GM18909 (cell line): ENCODE measurements at regions not wholly inside any gene's neighbourhood (a gene's known extent, or its start where the extent isn't known, plus 50 kb on each side); places are given as distances from the start of the nearest gene placed in this dataset.
"Not testable (repeated sequence)": the region's sequence is repeated elsewhere in the genome, so short reads cannot be mapped to it uniquely, and the experiment has no call there.

Source experiments
- ATAC-seq: cut with Tn5 transposase; IDR thresholded peaks from one replicate; pipeline ENCODE4 v1.9.1; 2021; ENCODE audit warnings: mild to moderate bottlenecking; ENCODE audit not compliant: unreplicated experiment, poor library complexity

DNA sequence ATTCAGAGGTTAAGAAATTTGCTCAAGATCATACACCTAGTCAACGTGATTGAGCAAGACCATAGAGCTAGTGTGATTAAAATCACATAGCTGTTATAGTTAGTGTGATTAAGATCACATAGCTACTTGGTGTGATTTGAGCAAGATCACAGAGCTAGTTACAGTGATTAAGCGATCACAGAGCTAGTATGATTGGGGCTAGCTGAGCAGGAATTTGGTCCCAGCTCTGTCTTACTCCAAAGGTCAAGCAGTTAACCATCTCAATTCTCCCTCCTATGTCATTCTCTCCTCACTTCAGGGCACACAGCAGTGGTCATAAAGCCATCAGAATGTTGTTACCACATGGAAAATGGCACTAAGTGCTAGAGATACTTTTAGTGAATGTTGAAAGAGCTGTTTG lies 158.2 kb downstream of the SPTSSA start:
- no peak for ATAC-seq

- ATAC-seq = no peak
These were observed 159.4 kb downstream of the SPTSSA start for GRCh38 chr14:34302654-34303053.

- no peak for ATAC-seq
These were observed 160.9 kb downstream of the SPTSSA start for GRCh38 chr14:34300882-34301734.

DNA sequence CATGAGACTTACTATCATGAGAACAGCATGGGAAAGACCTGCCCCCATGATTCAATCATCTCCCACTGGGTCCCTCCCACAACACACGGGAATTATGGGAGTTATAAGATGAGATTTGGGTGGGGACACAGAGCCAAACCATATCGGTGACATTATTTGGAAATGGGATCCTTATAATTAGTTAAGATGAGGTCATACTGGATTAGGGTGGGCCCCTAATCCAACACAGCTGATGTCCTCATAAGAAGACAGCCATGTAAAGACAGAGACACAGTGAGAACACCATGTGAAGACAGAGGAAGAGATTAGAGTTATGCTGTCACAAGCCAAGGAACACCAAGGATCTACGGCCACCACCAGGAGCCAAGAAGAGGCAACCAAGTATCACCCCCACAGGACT lies 161.7 kb downstream of the SPTSSA start:
- no peak for ATAC-seq

GRCh38 chr14:34299360-34299759 lies 162.7 kb downstream of the SPTSSA start:
- no peak for ATAC-seq

GRCh38 chr14:34297786-34298520 lies 164.1 kb downstream of the SPTSSA start:
- ATAC-seq = no peak

DNA sequence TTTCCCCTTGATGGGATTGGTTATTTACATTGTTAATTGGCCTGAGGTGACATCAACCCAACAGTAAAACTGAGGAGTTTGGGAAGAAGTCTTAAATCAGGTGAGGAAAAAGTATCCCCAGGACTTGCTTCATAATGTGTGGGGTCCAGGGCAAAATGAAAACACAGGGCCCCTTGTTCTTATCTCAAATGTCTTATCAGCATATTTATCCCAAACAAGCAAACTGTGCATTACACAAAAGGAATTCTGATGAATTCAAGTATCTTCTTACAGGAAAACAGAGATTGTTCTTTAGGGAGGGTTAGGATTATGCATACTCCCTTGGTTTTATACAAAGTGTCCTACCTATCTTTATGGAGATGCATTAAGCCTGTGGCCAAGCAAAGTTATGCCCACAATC lies 178.4 kb downstream of the SPTSSA start:
- no peak for ATAC-seq

DNA sequence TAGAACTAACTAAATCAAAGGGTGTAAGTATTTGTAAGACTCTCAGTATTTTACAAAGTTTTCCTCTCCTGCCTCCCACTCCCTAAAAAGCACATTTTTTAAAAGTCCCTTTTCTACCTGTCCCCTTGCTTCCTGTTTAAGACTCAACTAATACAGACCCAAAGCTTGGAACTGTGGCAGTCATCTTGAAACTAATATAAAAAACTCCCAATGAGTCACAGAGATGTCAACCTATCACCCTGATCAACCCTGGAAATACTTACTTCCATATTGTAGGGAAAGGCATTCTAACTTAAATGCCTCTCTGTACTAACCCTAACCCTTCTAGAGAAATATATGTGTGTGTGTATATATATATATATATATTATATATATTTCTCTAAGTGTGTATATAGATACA lies 184.8 kb downstream of the SPTSSA start:
- ATAC-seq = no peak

- ATAC-seq = no peak
These were observed 186.5 kb downstream of the SPTSSA start for GRCh38 chr14:34275530-34275929.

DNA sequence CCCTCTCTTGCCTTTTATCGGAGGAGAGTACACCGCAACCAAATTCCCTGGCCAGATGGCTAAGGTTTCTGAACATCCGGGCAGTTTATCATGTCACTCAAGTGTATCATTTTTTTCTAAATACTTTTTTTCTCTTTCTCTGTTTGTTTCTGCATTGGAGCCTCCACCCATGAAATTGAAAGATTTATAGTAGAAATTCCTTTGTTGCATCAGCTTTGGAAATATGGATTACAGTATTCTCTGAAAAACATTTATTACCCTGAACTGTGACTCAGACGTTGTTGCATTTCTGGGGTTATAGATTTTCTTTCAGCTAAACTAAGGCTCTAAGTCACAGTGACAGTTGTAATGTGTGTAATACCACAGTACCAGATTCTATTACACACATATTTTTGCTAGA lies 187.0 kb downstream of the SPTSSA start:
- ATAC-seq = no peak

- not testable (repeated sequence) for ATAC-seq
These were observed 188.3 kb downstream of the SPTSSA start for GRCh38 chr14:34273716-34274115.

- ATAC-seq = no peak
These were observed 191.7 kb downstream of the SPTSSA start for GRCh38 chr14:34270361-34270760.

- ATAC-seq = no peak
These were observed 195.7 kb downstream of the SPTSSA start for GRCh38 chr14:34266344-34266743.

DNA sequence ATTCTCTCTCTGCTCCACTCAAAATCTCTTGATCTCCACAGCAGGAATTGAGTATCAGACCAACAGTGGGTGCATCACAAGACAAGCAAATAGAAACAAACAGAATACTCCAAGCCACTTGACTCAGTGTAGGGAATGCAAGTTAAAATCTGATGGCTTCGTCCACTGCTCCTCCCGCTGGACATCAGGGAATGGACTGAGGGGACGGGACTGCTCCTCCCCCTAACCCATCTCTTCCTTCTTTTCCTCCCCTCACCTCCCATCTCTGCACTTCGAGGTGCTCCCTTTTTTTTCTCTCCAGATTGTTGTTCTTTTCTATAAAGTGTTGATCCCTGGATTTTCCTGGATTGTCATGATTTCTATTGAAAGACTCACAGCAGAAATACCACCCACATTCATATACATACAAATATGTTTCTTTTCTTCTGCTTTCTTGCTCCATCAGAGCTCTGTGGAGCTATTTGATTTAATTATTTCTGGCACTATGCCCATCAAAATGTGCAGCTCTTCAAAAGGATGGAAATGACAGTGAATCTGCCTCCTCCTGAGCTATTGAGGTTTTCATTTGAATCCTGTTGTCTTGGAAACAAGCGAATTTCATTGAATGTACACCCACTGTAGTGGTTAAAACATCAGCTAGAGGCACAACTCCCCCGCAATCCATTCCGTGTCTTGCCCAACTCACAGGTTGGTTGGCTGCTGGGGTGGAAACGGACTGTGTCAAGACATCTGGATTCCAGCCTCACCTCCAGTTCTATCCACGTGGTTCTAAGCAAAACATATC lies 199.7 kb downstream of the SPTSSA start:
- no peak for ATAC-seq

DNA sequence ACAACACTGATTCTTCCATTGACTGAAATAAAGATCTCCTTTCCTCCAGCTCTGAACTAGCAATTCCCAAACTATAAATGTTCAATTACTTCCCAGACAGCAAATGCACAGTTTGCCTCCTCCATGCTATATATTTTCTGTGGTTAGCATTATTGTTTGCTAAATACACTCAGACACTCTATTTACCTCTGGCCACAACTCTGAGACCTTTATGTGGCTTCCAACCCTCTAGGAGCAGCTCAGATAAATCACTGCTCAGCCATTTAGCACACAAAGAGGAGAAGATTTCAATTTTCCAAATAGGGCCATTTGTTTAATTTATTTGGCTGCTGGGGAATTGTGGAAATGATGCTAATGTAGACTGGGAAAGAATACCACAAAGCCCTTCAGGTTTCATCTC lies 202.0 kb downstream of the SPTSSA start:
- ATAC-seq = no peak

- no peak for ATAC-seq
These were observed 203.7 kb downstream of the SPTSSA start for GRCh38 chr14:34258318-34258717.

DNA sequence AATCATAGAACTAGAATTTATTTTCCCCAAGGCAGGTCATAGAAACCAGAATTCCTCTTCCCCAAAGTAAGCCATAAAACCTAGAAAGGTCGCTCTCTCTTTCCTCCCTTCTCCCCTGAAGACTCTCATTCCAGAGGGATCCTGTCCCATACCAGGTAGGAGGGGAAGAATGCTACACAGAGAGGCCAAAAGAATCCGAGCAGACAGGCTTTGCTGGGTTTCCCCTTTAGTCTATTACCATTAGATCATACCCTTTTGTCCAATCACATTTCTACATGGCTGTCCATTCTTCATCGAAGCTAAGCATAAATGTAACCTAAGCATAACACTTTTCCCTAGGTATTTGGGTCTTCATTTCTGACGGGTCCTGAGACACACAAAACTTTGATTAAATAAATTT lies 204.5 kb downstream of the SPTSSA start:
- ATAC-seq = no peak

- no peak for ATAC-seq
These were observed 205.8 kb downstream of the SPTSSA start for GRCh38 chr14:34256223-34256622.

DNA sequence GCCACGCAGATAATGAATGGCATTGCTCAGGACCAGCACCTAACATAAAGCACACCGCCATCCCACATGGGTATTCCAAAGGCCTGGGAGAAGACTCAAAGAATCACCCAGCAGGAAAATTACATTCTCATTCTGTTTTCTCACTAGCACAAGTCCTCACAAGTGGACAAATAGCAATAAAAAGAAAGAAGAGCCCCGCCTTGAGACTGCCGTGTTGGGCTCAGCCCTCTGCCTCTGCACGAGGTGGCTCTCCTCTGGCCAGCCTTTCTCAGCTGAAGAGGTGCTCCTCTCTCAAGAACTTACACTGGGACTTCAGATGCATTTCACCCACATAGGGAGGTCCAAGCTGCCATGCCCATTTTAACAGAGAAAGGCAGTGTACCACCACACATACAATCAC lies 207.5 kb downstream of the SPTSSA start:
- no peak for ATAC-seq

DNA sequence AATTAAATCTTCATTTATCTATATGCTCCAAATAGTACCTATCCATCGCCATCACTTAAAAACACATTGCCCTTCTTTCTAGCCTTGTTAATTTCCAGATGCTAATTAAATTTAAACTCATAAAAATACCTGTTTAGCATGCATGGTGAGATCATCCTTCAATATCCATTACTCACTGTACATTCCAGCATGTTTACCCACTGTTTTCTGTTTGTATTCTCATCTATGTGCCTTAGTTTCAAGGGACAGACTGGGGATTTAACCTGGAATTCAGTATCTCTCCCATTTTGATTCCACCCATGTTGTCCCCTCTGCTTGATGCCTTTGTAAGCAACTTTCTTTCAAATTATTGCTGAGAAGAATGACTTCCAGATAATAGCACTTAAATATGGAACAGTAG lies 208.0 kb downstream of the SPTSSA start:
- ATAC-seq = no peak

GRCh38 chr14:34252227-34252626 lies 209.8 kb downstream of the SPTSSA start:
- no peak for ATAC-seq
